HG02588 (cell line): ENCODE measurements at regions not wholly inside any gene's neighbourhood (a gene's known extent, or its start where the extent isn't known, plus 50 kb on each side); places are given as distances from the start of the nearest gene placed in this dataset.

Source experiments
- ATAC-seq: cut with Tn5 transposase; IDR thresholded peaks from one replicate; pipeline ENCODE4 v1.9.1; 2021; ENCODE audit warnings: mild to moderate bottlenecking, moderate library complexity; ENCODE audit not compliant: unreplicated experiment

GRCh38 chr3:41076399-41076798, 122.9 kb upstream of the CTNNB1 start:
- ATAC-seq: no peak

- ATAC-seq: no peak
Observed at GRCh38 chr3:41080141-41080540, 119.2 kb upstream of the CTNNB1 start.

GRCh38 chr3:41088882-41089281, 110.4 kb upstream of the CTNNB1 start:
- ATAC-seq: no peak

- no peak for ATAC-seq
Observed at GRCh38 chr3:41089566-41089965, 109.7 kb upstream of the CTNNB1 start.

- no peak for ATAC-seq
Observed at GRCh38 chr3:41092844-41093243, 106.5 kb upstream of the CTNNB1 start.

GRCh38 chr3:41093476-41093875, 105.8 kb upstream of the CTNNB1 start:
- ATAC-seq: no peak

GRCh38 chr3:41094351-41094750, 105.0 kb upstream of the CTNNB1 start:
- no peak for ATAC-seq

GRCh38 chr3:41095702-41096101, 103.6 kb upstream of the CTNNB1 start:
- ATAC-seq: no peak

GRCh38 chr3:41097896-41098496, 101.3 kb upstream of the CTNNB1 start:
- ATAC-seq: no peak

GRCh38 chr3:41101231-41101630, 98.1 kb upstream of the CTNNB1 start:
- ATAC-seq: no peak

- ATAC-seq: no peak
Observed at GRCh38 chr3:41102053-41102556, 97.2 kb upstream of the CTNNB1 start.

- ATAC-seq: no peak
Observed at GRCh38 chr3:41102750-41103149, 96.6 kb upstream of the CTNNB1 start.

GRCh38 chr3:41103200-41103599, 96.1 kb upstream of the CTNNB1 start:
- no peak for ATAC-seq

GRCh38 chr3:41104147-41104546, 95.2 kb upstream of the CTNNB1 start:
- ATAC-seq: no peak

GRCh38 chr3:41106691-41107090, 92.6 kb upstream of the CTNNB1 start:
- ATAC-seq: no peak

GRCh38 chr3:41111011-41111410, 88.3 kb upstream of the CTNNB1 start:
- ATAC-seq: no peak

- no peak for ATAC-seq
Observed at GRCh38 chr3:41112466-41112865, 86.8 kb upstream of the CTNNB1 start.

- no peak for ATAC-seq
Observed at GRCh38 chr3:41115069-41115468, 84.2 kb upstream of the CTNNB1 start.

GRCh38 chr3:41116851-41117250, 82.5 kb upstream of the CTNNB1 start:
- no peak for ATAC-seq

GRCh38 chr3:41117398-41117870, 81.9 kb upstream of the CTNNB1 start:
- peak; percentile 84 for ATAC-seq

- no peak for ATAC-seq
Observed at GRCh38 chr3:41118461-41119390, 80.6 kb upstream of the CTNNB1 start.

GRCh38 chr3:41120460-41120859, 78.8 kb upstream of the CTNNB1 start:
- no peak for ATAC-seq
